H1 (cell line): ENCODE measurements at regions not wholly inside any gene's neighbourhood (a gene's known extent, or its start where the extent isn't known, plus 50 kb on each side); places are given as distances from the start of the nearest gene placed in this dataset.

ENCODE experiments used
- CTCF ChIA-PET: fragments of 300-600 bp; sonication (Branson Sonifier 250); formaldehyde crosslinking; loops from one replicate; lab custom pipeline; 2021; ENCODE audit not compliant: partially characterized antibody; lab: Charles Lee
- POLR2A ChIA-PET: fragments of 300-600 bp; sonication (Branson Sonifier 250); formaldehyde crosslinking; loops from one replicate; lab custom pipeline; 2021; ENCODE audit warnings: inconsistent platforms; ENCODE audit not compliant: partially characterized antibody; lab: Charles Lee
- DNase-seq, 2 experiments: peaks; one replicate each; pipeline versions ENCODE4 v3.0.0 to v3.0.0-alpha.2; 2010 to 2022; ENCODE audit warnings: low spot score in 2 of 2, low read depth in 1 of 2, mixed read lengths in 1 of 2
- FAIRE-seq: peaks from 2 replicates; lab custom pipeline; 2011; peaks lifted over from hg19 to GRCh38; lab: Jason Lieb, UNC
- H2AFZ ChIP-seq: 2 replicates; pipeline ENCODE4 v1.8.1; 2012; ENCODE audit warnings: low read length, inconsistent platforms
- H2AK5ac ChIP-seq: 2 replicates; pipeline ENCODE4 v1.6.1; 2013; ENCODE audit warnings: low read depth, low read length
- H2BK120ac ChIP-seq: replicated peaks from 2 replicates; pipeline ENCODE3; 2013; ENCODE audit warnings: low read depth, low read length, inconsistent platforms
- H2BK12ac ChIP-seq: 2 replicates; pipeline ENCODE4 v1.6.1; 2013; ENCODE audit warnings: low read depth, low read length
- H2BK15ac ChIP-seq: 2 replicates; pipeline ENCODE4 v1.6.1; 2013; ENCODE audit warnings: low read length
- H2BK20ac ChIP-seq: 2 replicates; pipeline ENCODE4 v1.6.1; 2013; ENCODE audit warnings: low read length
- H2BK5ac ChIP-seq: 2 replicates; pipeline ENCODE4 v1.6.1; 2013; ENCODE audit warnings: low read depth, low read length
- H3K14ac ChIP-seq: 2 replicates; pipeline ENCODE4 v1.6.1; 2013; ENCODE audit warnings: inconsistent platforms; ENCODE audit not compliant: insufficient read length
- H3K18ac ChIP-seq: 2 replicates; pipeline ENCODE4 v1.6.1; 2013; ENCODE audit warnings: low read length; ENCODE audit errors: extremely low read depth
- H3K23ac ChIP-seq: 2 replicates; pipeline ENCODE4 v1.6.1; 2013; ENCODE audit warnings: inconsistent platforms; ENCODE audit not compliant: insufficient read length
- H3K23me2 ChIP-seq: 2 replicates; pipeline ENCODE4 v1.6.1; 2013; ENCODE audit warnings: low read depth, low read length
- H3K27ac ChIP-seq: 2 replicates; pipeline ENCODE4 v1.6.1; 2011; ENCODE audit warnings: low read depth, low read length, inconsistent platforms
- H3K27me3 ChIP-seq, 4 experiments: replicated peaks in 1 of 4; 1 replicate in 1 of 4; 2 replicates in 3 of 4; pipeline versions ENCODE4 v1.6.1 to v1.8.1; 2011 to 2013; ENCODE audit warnings: low read length in 3 of 4, mild to moderate bottlenecking in 3 of 4, inconsistent platforms in 2 of 4, mixed read lengths in 2 of 4, moderate library complexity in 1 of 4; ENCODE audit not compliant: control insufficient read depth in 3 of 4, insufficient read depth in 3 of 4; ENCODE audit errors: extremely low read depth in 1 of 4
- H3K36me3 ChIP-seq, 4 experiments: 2 replicates each; pipeline versions ENCODE4 v1.6.1 to v1.8.1; 2011 to 2013; ENCODE audit warnings: mild to moderate bottlenecking in 4 of 4, low read length in 3 of 4, moderate library complexity in 2 of 4, control low read depth in 1 of 4, inconsistent platforms in 1 of 4; ENCODE audit not compliant: insufficient read depth in 4 of 4, control insufficient read depth in 2 of 4
- H3K4ac ChIP-seq: replicated peaks from 2 replicates; pipeline ENCODE3; 2013; ENCODE audit warnings: low read length, low read depth, mixed read lengths, inconsistent platforms; ENCODE audit not compliant: insufficient read length
- H3K4me1 ChIP-seq, 4 experiments: replicated peaks in 1 of 4; 1 replicate in 1 of 4; 2 replicates in 3 of 4; pipeline versions ENCODE4 v1.6.1 to v1.8.1; 2011 to 2013; ENCODE audit warnings: low read length in 3 of 4, inconsistent platforms in 2 of 4, mixed read lengths in 1 of 4; ENCODE audit not compliant: insufficient read depth in 4 of 4, control insufficient read depth in 3 of 4
- H3K4me2 ChIP-seq, 2 experiments: 2 replicates each; pipeline versions ENCODE4 v1.6.1 to v1.8.1; 2011 to 2013; ENCODE audit warnings: low read depth in 2 of 2, low read length in 2 of 2, control low read depth in 1 of 2, inconsistent platforms in 1 of 2, mild to moderate bottlenecking in 1 of 2; ENCODE audit not compliant: insufficient read depth in 1 of 2
- H3K4me3 ChIP-seq, 4 experiments: fragments of 200-600, 300-600 bp in 1 of 4; sonication (generic), shearing (Covaris generic), sonication (Bioruptor Twin) in 1 of 4; 2 replicates each; pipeline versions ENCODE4 v1.5.1 to v1.8.1; 2011 to 2016; ENCODE audit warnings: low read length in 4 of 4, low read depth in 3 of 4, control low read depth in 2 of 4, inconsistent platforms in 2 of 4, mild to moderate bottlenecking in 2 of 4, mixed read lengths in 1 of 4, moderate library complexity in 1 of 4; ENCODE audit not compliant: insufficient read depth in 2 of 4; ENCODE audit errors: extremely low read depth in 1 of 4
- H3K56ac ChIP-seq: replicated peaks from 2 replicates; pipeline ENCODE3; 2013; ENCODE audit warnings: low read depth, mild to moderate bottlenecking, mixed read lengths, low read length, inconsistent platforms; ENCODE audit not compliant: insufficient read length
- H3K79me1 ChIP-seq: 2 replicates; pipeline ENCODE4 v1.6.1; 2013; ENCODE audit warnings: low read depth, low read length, control low read depth
- H3K79me2 ChIP-seq, 2 experiments: 2 replicates each; pipeline versions ENCODE4 v1.6.1 to v1.8.1; 2012 to 2013; ENCODE audit warnings: low read length in 2 of 2, mild to moderate bottlenecking in 2 of 2, inconsistent platforms in 1 of 2; ENCODE audit not compliant: insufficient read depth in 2 of 2, control insufficient read depth in 1 of 2
- H3K9ac ChIP-seq, 4 experiments: replicated peaks in 1 of 4; 1 replicate in 1 of 4; 2 replicates in 3 of 4; pipeline versions ENCODE4 v1.6.1 to v1.8.1; 2011 to 2013; ENCODE audit warnings: low read depth in 3 of 4, low read length in 3 of 4, control low read depth in 2 of 4, mild to moderate bottlenecking in 2 of 4, moderate library complexity in 2 of 4, inconsistent platforms in 1 of 4; ENCODE audit errors: extremely low read depth in 1 of 4
- H3K9me3 ChIP-seq, 2 experiments: 2 replicates each; pipeline versions ENCODE4 v1.6.1 to v1.8.1; 2012 to 2013; ENCODE audit warnings: mild to moderate bottlenecking in 2 of 2, moderate library complexity in 2 of 2, control low read depth in 1 of 2, inconsistent platforms in 1 of 2, low read depth in 1 of 2, low read length in 1 of 2, mixed read lengths in 1 of 2; ENCODE audit not compliant: insufficient read depth in 2 of 2
- H4K20me1 ChIP-seq, 2 experiments: replicated peaks in 1 of 2; 2 replicates each; pipeline versions ENCODE3 to v1.8.1; 2011 to 2013; ENCODE audit warnings: inconsistent platforms in 2 of 2, low read length in 2 of 2, mild to moderate bottlenecking in 1 of 2; ENCODE audit not compliant: insufficient read depth in 2 of 2, control insufficient read depth in 1 of 2
- H4K5ac ChIP-seq: 2 replicates; pipeline ENCODE4 v1.6.1; 2013; ENCODE audit warnings: low read length, low read depth, mixed read lengths, inconsistent platforms; ENCODE audit not compliant: insufficient read length
- H4K8ac ChIP-seq: 2 replicates; pipeline ENCODE4 v1.8.0; 2013; ENCODE audit warnings: mild to moderate bottlenecking, moderate library complexity, low read length, inconsistent platforms; ENCODE audit not compliant: insufficient read depth; ENCODE audit errors: extremely low read depth
- H4K91ac ChIP-seq: replicated peaks from 2 replicates; pipeline ENCODE3; 2013; ENCODE audit warnings: low read length, mixed read lengths, inconsistent platforms; ENCODE audit not compliant: insufficient read length
- ATF3 ChIP-seq: IDR thresholded peaks from 2 replicates; pipeline ENCODE4 v1.6.1; 2011; ENCODE audit warnings: low read depth, mild to moderate bottlenecking, low read length; ENCODE audit not compliant: insufficient read depth
- CTBP2 ChIP-seq: IDR thresholded peaks from 2 replicates; pipeline ENCODE4 v1.7.0; 2011; ENCODE audit warnings: borderline replicate concordance, mild to moderate bottlenecking, moderate library complexity, mixed read lengths, low read length; ENCODE audit not compliant: insufficient read depth, insufficient read length
- RFX5 ChIP-seq: IDR thresholded peaks from 2 replicates; pipeline ENCODE4 v1.6.1; 2011; ENCODE audit warnings: low read depth, low read length, improper control_type of control experiment, borderline replicate concordance
- TCF12 ChIP-seq: IDR thresholded peaks from 2 replicates; pipeline ENCODE4 v1.6.1; 2011; ENCODE audit warnings: low read depth, mild to moderate bottlenecking, low read length
- USF2 ChIP-seq: IDR thresholded peaks from 2 replicates; pipeline ENCODE4 v1.6.1; 2011; ENCODE audit warnings: low read length, improper control_type of control experiment
- YY1 ChIP-seq: IDR thresholded peaks from 2 replicates; pipeline ENCODE4 v1.6.1; 2011; ENCODE audit warnings: low read depth, mild to moderate bottlenecking, low read length

- no peak overlapping the region for H2BK12ac ChIP-seq
- no peak overlapping the region for H3K14ac ChIP-seq
- no peak overlapping the region for H2BK120ac ChIP-seq
- H3K4me3 ChIP-seq, result no peak overlapping the region
- no peak overlapping the region for H2AFZ ChIP-seq
- H3K79me2 ChIP-seq, result no peaks in the 10 kb centered on the region
- H2BK15ac ChIP-seq, result no peak overlapping the region
- H3K9ac ChIP-seq, result no peak overlapping the region
- no peaks in the 10 kb centered on the region for H3K79me1 ChIP-seq
- no peaks in the 10 kb centered on the region for H4K20me1 ChIP-seq
- no peak overlapping the region for H3K18ac ChIP-seq
- no peaks in the 10 kb centered on the region for H3K23me2 ChIP-seq
- H3K4me1 ChIP-seq, result no peaks in the 10 kb centered on the region
- no peak overlapping the region for H2BK5ac ChIP-seq
- DNase-seq (no peak), FAIRE-seq (no peak)
- ChIA-PET POLR2A (no interaction called here), CTCF (no interaction called here)
- no peak overlapping the region for H3K4me2 ChIP-seq
- H4K8ac ChIP-seq, result no peak overlapping the region
- no peak overlapping the region for H3K27ac ChIP-seq
- no peak overlapping the region for H4K5ac ChIP-seq
- no peaks in the 10 kb centered on the region for H3K9me3 ChIP-seq
- H2AK5ac ChIP-seq, result no peak overlapping the region
- no peak overlapping the region for H3K56ac ChIP-seq
- no peak overlapping the region for H3K23ac ChIP-seq
- H3K27me3 ChIP-seq, result peaks cover 0 to 1% (median 0%) of the 10 kb centered on the region in 4 experiments; a peak in 1 of 7 replicates
- no peak overlapping the region for H4K91ac ChIP-seq
- no peak overlapping the region for H3K4ac ChIP-seq
- no peak for TF ChIP-seq YY1
- TF ChIP-seq USF2, result no peak
- TF ChIP-seq CTBP2, result no peak
- TF ChIP-seq ATF3, result no peak
- no peak for TF ChIP-seq TCF12
- TF ChIP-seq RFX5, result no peak
- no peaks in the 10 kb centered on the region for H3K36me3 ChIP-seq
- H2BK20ac ChIP-seq, result no peak overlapping the region
Observed at GRCh38 chr16:76732894-76733293, 455.7 kb downstream of the CNTNAP4 start.
